ENCODE measurements at regions not wholly inside any gene's neighbourhood (a gene's known extent, or its start where the extent isn't known, plus 50 kb on each side); places are given as distances from the start of the nearest gene placed in this dataset.

- Histone ChIP-seq H3K27me3 (replicated peaks) (no peaks in the 10 kb centered on the region), H3K36me3 (replicated peaks) (no peaks in the 10 kb centered on the region), H3K27ac (no peak overlapping the region), H3K4me3 (ENCODE audit: low read depth, low read length) (no peak overlapping the region)
- peak; percentile 28 for DNase-seq
- in situ Hi-C loops (cut with HindIII; ENCODE audit: low pct_ligation_motif_present, low sequenced_read_pairs): no loop called here
- TF ChIP-seq CTCF (IDR thresholded peaks at IDR 0.05; ENCODE audit: low read depth, low read length, missing control alignments): no peak
Observed at GRCh38 chr3:145953316-145953715, 207.7 kb downstream of the PLOD2 start.

- Histone ChIP-seq H3K27ac (no peak overlapping the region), H3K27me3 (replicated peaks) (no peaks in the 10 kb centered on the region), H3K4me3 (ENCODE audit: low read depth, low read length) (no peak overlapping the region), H3K36me3 (replicated peaks) (no peaks in the 10 kb centered on the region)
- DNase-seq: no peak
- in situ Hi-C loops (cut with HindIII; ENCODE audit: low pct_ligation_motif_present, low sequenced_read_pairs): no loop called here
- no peak for TF ChIP-seq CTCF (IDR thresholded peaks at IDR 0.05; ENCODE audit: low read depth, low read length, missing control alignments)
Observed at GRCh38 chr3:145959457-145960088, 201.4 kb downstream of the PLOD2 start.

GRCh38 chr3:145963111-145963510, 197.9 kb downstream of the PLOD2 start:
- Histone ChIP-seq H3K27ac (no peak overlapping the region), H3K4me3 (ENCODE audit: low read depth, low read length) (no peak overlapping the region), H3K27me3 (replicated peaks) (no peaks in the 10 kb centered on the region), H3K36me3 (replicated peaks) (no peaks in the 10 kb centered on the region)
- no peak for TF ChIP-seq CTCF (IDR thresholded peaks at IDR 0.05; ENCODE audit: low read depth, low read length, missing control alignments)
- no peak for DNase-seq
- in situ Hi-C loops (cut with HindIII; ENCODE audit: low pct_ligation_motif_present, low sequenced_read_pairs): no loop called here

- in situ Hi-C loops (cut with HindIII; ENCODE audit: low pct_ligation_motif_present, low sequenced_read_pairs): no loop called here
- H3K4me3 ChIP-seq (ENCODE audit: low read depth, low read length): no peak overlapping the region
- no peak overlapping the region for H3K27ac ChIP-seq
Observed at GRCh38 chr3:145967043-145967442, 193.9 kb downstream of the PLOD2 start.

GRCh38 chr3:145971186-145971585, 189.8 kb downstream of the PLOD2 start:
- Histone ChIP-seq H3K4me3 (ENCODE audit: low read depth, low read length) (no peak overlapping the region), H3K36me3 (replicated peaks) (no peaks in the 10 kb centered on the region), H3K27me3 (replicated peaks) (no peaks in the 10 kb centered on the region), H3K27ac (no peak overlapping the region)
- in situ Hi-C loops (cut with HindIII; ENCODE audit: low pct_ligation_motif_present, low sequenced_read_pairs): no loop called here
- no peak for TF ChIP-seq CTCF (IDR thresholded peaks at IDR 0.05; ENCODE audit: low read depth, low read length, missing control alignments)
- no peak for DNase-seq

More at GRCh38 chr3:145967043-145967442, 193.9 kb downstream of the PLOD2 start:
- TF ChIP-seq CTCF (IDR thresholded peaks at IDR 0.05; ENCODE audit: low read depth, low read length, missing control alignments): no peak
- Histone ChIP-seq H3K36me3 (replicated peaks) (no peaks in the 10 kb centered on the region), H3K27me3 (replicated peaks) (no peaks in the 10 kb centered on the region)
- DNase-seq: no peak

- H3K4me3 ChIP-seq (ENCODE audit: low read depth, low read length): no peak overlapping the region
- H3K36me3 ChIP-seq (replicated peaks): no peaks in the 10 kb centered on the region
- H3K27me3 ChIP-seq (replicated peaks): no peaks in the 10 kb centered on the region
- in situ Hi-C loops (cut with HindIII; ENCODE audit: low pct_ligation_motif_present, low sequenced_read_pairs): no loop called here
- no peak overlapping the region for H3K27ac ChIP-seq
- TF ChIP-seq CTCF (IDR thresholded peaks at IDR 0.05; ENCODE audit: low read depth, low read length, missing control alignments): no peak
- DNase-seq: no peak
Observed at GRCh38 chr3:145972851-145973250, 188.1 kb downstream of the PLOD2 start.
